ENCODE measurements at regions not wholly inside any gene's neighbourhood (a gene's known extent, or its start where the extent isn't known, plus 50 kb on each side); places are given as distances from the start of the nearest gene placed in this dataset.
"Not testable (repeated sequence)": the region's sequence is repeated elsewhere in the genome, so short reads cannot be mapped to it uniquely, and the experiment has no call there.

DNA sequence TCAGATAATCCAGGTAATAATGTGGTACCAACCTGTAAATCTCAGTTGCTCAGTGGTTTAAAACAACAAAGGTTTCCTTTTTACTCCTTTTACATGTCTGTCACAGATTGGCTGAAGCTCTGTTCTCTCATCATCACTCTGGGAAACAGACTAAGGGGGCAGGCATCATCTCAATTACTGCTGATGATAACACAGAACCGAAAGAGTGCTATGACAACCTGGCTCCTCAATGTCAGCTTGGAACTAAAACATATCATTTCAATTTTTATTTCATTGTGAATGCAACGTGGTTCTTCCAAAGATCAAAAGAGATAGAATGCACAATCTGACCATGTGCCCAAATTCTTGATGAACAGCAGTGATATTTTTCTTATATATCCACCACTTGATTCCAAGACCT is 1315.0 kb upstream of the CDH2 start:
- intact Hi-C loops (cut with DNase I, micrococcal nuclease) = no loop called here
- no peak for DNase-seq
- no peak for ATAC-seq

DNA sequence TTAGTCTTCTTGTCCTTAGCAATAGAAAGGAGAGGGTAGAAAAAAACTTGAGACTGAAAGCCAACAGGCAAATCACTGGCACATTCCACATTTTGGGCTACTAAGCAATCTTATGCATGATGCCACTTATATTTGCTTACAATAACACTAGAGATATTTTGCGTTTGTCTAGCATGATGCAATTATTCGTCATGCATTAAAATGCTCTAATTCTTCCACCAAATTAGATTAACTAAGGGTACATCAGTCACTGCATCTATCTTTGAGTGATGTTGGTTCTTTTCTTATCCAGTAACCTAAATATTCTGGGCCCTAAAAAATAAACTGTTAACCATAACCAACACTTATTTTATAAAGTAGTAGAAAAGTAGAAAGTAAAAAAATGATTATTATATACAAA is 1311.7 kb upstream of the CDH2 start:
- intact Hi-C loops (cut with DNase I, micrococcal nuclease) = no loop called here
- no peak for ATAC-seq
- DNase-seq = no peak

- ATAC-seq = no peak
- no peak for DNase-seq
- intact Hi-C loops (cut with DNase I, micrococcal nuclease) = no loop called here
Observed at GRCh38 chr18:29465526-29465925, 1288.6 kb upstream of the CDH2 start.

DNA sequence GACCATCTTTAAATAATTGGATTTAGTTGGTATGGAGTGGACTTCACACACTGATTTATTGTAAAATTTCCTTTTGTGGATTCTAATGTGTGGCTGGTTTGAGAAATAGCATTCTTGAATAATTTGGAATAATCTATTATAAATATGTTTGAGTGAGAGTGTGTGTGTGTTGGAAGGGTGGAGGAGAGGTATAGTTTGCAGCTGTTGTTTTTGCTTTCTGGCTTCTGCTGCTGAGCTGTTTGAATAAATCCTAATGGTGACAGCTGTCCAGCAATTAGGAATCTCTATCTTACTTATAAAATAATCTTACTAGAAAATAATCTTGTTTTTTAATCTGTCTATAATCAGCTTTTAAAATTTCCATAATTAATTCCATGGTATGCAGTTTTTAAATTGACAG is 1283.0 kb upstream of the CDH2 start:
- DNase-seq = no peak
- ATAC-seq = no peak
- intact Hi-C loops (cut with DNase I, micrococcal nuclease) = no loop called here

DNA sequence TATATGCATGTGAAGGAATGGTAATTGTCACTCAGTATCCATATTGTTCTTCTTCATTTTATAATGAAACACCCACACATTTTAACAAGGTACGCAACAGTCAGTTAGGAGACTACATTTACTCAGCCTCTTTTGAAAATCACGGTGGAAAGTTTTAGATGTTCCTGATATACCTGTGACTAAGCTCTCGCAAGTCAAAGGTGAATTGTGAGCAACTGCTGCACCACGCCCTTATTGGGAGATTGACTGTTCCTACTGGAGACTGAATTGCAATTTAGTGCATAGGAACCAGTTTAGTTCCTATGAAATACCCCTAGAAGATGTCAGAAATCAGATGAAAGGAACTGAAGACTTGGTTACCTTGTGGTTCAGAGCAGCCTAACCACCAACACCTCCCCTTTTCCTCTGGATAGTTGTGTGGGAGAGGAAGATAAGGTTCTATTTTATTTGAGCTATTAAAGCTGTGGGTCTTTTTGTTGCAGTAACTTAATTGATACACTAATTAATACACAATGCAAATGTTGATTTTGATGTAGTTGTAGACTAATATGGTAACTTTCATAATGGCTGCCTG is 1280.5 kb upstream of the CDH2 start:
- no peak for DNase-seq
- intact Hi-C loops (cut with DNase I, micrococcal nuclease) = no loop called here
- no peak for ATAC-seq

DNA sequence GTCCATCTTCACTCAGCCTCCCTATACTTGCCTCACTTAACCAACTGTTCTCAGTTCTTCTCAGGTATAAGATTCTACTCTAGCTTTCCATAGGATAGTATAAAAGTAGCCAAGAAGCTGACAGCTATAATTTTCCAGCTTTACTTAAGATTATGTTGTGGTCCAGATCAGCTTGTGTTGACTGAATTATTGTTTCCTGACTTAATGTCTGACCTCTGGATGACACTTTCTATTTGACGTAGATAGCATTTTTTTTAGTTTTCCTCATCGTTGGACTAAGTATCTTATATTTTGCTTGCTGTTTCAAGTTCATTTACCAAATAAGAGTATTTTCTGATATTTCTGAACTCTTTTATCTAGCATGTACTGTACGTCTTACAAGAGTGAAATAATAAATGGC is 1272.5 kb upstream of the CDH2 start:
- ATAC-seq (no peak), DNase-seq (no peak)
- intact Hi-C loops (cut with DNase I, micrococcal nuclease) = no loop called here

GRCh38 chr18:29439398-29439797 is 1262.5 kb upstream of the CDH2 start:
- DNase-seq (no peak), ATAC-seq (no peak)
- intact Hi-C loops (cut with DNase I, micrococcal nuclease) = no loop called here

DNA sequence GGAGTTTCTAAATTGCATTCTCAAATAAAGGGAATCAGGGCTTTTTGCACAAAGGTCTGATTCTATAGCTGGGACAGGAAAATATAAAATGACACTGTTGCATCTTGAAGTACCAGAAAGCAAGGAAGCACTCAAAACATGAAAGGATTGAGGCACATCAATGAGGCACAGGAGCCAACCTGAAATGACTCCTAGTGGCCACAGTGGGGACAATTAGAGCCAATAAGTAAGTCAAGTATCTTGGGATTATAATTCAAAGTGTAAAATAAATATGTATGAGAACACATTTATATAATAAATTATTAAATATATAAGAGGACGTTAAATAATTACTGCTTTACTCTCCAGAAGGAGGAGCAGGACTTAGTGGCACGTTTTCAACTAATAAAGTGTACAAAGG is 1259.5 kb upstream of the CDH2 start:
- intact Hi-C loops (cut with DNase I, micrococcal nuclease) = no loop called here
- ATAC-seq (no peak), DNase-seq (no peak)

DNA sequence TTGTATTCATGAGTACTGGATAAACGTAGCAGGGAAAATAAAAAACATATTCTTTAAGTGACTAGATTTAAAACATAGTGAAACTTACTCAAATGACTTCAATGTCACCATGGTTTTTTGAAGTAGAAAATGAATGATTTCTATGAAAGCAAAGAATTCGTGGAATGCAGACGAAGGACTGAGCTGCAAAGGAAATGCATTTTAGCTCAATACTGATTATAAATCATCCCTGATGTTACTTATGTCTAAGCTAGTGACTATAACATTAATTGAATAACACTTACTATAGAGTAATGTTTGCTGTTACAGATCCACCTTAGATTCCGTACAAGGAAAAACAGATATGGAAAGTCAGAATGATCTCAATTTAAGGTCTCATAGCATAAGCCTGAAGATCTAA is 1257.7 kb upstream of the CDH2 start:
- no peak for ATAC-seq
- no peak for DNase-seq
- intact Hi-C loops (cut with DNase I, micrococcal nuclease) = no loop called here

DNA sequence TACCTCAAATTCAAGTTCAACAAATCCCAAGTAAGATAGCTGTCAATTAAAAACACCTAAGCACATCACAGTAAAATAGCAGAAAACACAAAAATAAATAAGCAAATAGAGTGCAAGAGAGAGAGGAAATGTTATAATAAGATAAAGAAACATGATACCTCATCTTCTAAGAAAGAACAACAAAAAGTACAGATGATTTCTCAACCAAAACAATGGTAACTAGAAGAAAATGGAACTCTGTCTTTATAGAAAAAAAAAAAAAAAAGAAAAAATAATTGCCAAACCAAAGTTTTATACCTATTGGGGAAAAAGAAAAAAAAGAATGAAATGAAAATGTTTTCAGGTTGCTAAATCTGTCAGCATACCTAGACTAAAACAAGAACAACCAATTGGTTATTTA is 1253.5 kb upstream of the CDH2 start:
- intact Hi-C loops (cut with DNase I, micrococcal nuclease) = no loop called here
- ATAC-seq = no peak
- DNase-seq = no peak

DNA sequence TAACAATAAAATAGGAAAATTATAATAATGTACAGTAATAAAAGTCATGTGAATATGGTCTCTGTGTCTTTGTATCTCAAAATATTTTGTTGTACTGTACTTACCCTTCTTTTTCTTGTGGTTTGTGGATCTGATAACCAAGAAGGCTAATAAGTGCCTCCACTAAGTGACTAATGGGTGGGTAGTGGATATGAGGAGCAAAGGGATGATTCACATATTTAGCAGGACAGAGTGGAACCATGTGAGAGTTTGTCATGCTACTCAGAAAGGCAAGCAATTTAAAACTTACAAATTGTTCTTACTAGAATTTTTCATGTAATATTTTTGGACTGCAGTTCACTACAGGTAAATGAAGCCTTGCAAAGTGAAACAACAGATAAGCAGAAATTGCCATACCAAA is 1241.2 kb upstream of the CDH2 start:
- intact Hi-C loops (cut with DNase I, micrococcal nuclease) = no loop called here
- DNase-seq = no peak
- no peak for ATAC-seq

GRCh38 chr18:29406996-29407395 is 1230.1 kb upstream of the CDH2 start:
- no peak for DNase-seq
- intact Hi-C loops (cut with DNase I, micrococcal nuclease) = no loop called here
- no peak for ATAC-seq

GRCh38 chr18:29397536-29397935 is 1220.6 kb upstream of the CDH2 start:
- intact Hi-C loops (cut with DNase I, micrococcal nuclease) = no loop called here
- no peak for ATAC-seq

GRCh38 chr18:29383311-29384273 is 1206.7 kb upstream of the CDH2 start:
- DNase-seq (no peak), ATAC-seq (no peak)
- intact Hi-C loops (cut with DNase I, micrococcal nuclease) = no loop called here

More at GRCh38 chr18:29397536-29397935, 1220.6 kb upstream of the CDH2 start:
- DNase-seq = no peak

- ATAC-seq = no peak
- no peak for DNase-seq
- intact Hi-C loops (cut with DNase I, micrococcal nuclease) = no loop called here
Observed at GRCh38 chr18:29378651-29379136, 1201.8 kb upstream of the CDH2 start.

DNA sequence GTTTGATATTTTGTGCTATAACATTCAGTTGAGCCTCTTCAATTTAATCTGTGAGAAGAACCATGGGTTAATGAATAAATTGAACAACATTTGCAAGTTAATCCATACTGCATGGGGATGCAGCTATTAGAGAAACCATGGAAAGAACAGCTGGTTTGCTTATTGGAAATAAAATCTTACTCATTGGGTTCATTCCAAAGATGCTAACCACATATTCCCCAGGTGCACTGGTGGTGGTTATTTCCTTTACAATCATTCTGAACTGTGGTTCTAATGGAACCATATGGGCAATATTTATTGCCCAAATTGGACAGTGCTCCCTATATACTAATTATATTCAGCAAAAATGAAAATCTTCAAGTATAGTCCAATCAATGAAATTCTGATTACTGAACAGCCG is 1200.4 kb upstream of the CDH2 start:
- ATAC-seq (no peak), DNase-seq (no peak)
- intact Hi-C loops (cut with DNase I, micrococcal nuclease) = no loop called here

DNA sequence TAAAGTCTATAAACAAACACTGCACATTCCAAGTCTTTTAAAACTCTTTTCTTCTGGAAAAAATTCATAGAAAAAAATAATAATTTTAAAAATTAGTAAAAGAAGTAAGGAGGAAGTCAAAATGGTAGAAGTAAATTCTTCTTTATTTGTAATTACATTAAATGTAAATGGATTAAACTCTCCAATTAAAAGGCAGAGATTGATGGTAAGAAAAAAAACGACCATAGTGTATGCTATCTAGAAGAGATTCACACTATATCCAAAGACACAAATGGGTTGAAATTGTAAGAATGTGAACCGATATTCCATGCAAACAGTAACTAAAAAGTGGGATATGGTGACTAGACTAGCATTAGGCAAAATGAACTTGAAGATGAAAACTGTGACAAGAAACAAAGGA is 1196.1 kb upstream of the CDH2 start:
- intact Hi-C loops (cut with DNase I, micrococcal nuclease) = no loop called here
- ATAC-seq (no peak), DNase-seq (no peak)

- DNase-seq = peak in 1 of 2 donors; percentile 50
- peak; percentile 57 for ATAC-seq
- intact Hi-C loops (cut with DNase I, micrococcal nuclease) = no loop called here
Observed at GRCh38 chr18:29361843-29362242, 1184.9 kb upstream of the CDH2 start.

DNA sequence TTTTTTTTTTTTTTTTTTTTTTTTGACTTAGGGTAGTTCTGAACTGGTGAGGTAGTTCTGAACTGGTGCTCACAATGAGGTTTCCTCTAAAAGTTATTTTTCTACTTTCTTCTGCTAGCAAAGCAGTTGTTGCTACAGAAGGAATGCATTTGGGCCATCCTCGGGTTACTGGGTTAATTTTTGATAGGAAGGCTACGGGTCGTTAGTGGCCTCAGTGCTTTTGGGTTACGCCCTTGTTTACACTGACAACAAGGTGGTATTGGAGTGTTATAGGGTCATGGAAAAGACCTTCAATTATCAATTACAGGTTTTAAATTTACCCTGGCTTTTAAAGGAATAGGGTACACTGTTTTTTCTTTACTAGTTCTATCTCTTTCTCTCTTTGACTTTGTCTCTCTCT is 1183.7 kb upstream of the CDH2 start:
- ATAC-seq; intact Hi-C loops (cut with DNase I, micrococcal nuclease): not testable (repeated sequence)

DNA sequence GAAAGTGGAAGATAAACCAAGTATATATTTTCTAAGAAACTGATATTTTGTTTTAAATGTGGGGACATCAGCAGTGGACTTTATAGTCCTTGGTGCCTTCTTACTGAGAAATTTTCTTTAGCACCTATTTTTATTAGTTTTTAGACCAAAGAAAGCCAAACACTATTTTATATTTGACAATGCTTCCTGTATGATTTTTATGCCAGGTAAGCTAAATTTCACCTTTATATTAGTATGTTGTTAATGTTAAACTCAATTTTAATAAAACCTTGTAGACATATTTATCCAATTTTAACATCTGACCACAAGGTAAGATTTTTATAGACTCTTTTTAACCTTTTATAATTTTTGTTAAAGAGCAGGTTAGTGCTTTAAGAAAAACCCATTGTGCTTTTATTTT is 1182.3 kb upstream of the CDH2 start:
- ATAC-seq; DNase-seq; intact Hi-C loops (cut with DNase I, micrococcal nuclease): not testable (repeated sequence)

More for the DNA sequence above, 1183.7 kb upstream of the CDH2 start:
- not testable (repeated sequence) for DNase-seq

Data from left colon (tissue), 2 donors.